IMR-90 (cell line): ENCODE measurements at regions not wholly inside any gene's neighbourhood (a gene's known extent, or its start where the extent isn't known, plus 50 kb on each side); places are given as distances from the start of the nearest gene placed in this dataset.

Source experiments
- ATAC-seq: fragments of 200-7000 bp; cut with Tn5 transposase; 2 replicates; pipeline ENCODE4 v1.9.1; 2020; ENCODE audit warnings: low read depth, mild to moderate bottlenecking, moderate library complexity
- BruUV-seq: library from RNA; stranded (reverse); fragments of 400-500 nt; replicated peaks from 2 replicates; lab custom pipeline; 2021; lab: Mats Ljungman, UMichigan
- CTCF ChIA-PET: fragments of 300-600 bp; formaldehyde crosslinking; extraction: SDS; loops from one replicate; lab custom pipeline; 2021; ENCODE audit warnings: antibody characterized with exemption; lab: Yijun Ruan, JAX
- POLR2A ChIA-PET: fragments of 300-600 bp; sonication (Branson Sonifier 250); formaldehyde crosslinking; loops from one replicate; lab custom pipeline; 2022; ENCODE audit warnings: antibody characterized with exemption; ENCODE audit not compliant: unreplicated experiment; lab: Charles Lee
- DNase-seq: peaks from one replicate; pipeline ENCODE4 v3.0.0; 2013
- H2AFZ ChIP-seq: replicated peaks from 2 replicates; pipeline ENCODE3; 2013; ENCODE audit warnings: low read length, mild to moderate bottlenecking; ENCODE audit not compliant: poor library complexity
- H2AK5ac ChIP-seq: 2 replicates; pipeline ENCODE4 v1.6.1; 2013; ENCODE audit warnings: low read depth, low read length, inconsistent platforms
- H2AK9ac ChIP-seq: replicated peaks from 2 replicates; pipeline ENCODE3; 2013; ENCODE audit warnings: mild to moderate bottlenecking, low read depth, low read length, moderate library complexity; ENCODE audit not compliant: poor library complexity
- H2BK120ac ChIP-seq: 2 replicates; pipeline ENCODE4 v1.6.1; 2013; ENCODE audit warnings: low read depth, low read length, inconsistent platforms
- H2BK15ac ChIP-seq: 3 replicates; pipeline ENCODE4 v1.6.1; 2013; ENCODE audit warnings: low read depth, low read length, inconsistent platforms
- H2BK20ac ChIP-seq: 2 replicates; pipeline ENCODE4 v1.6.1; 2013; ENCODE audit warnings: low read depth, mild to moderate bottlenecking, inconsistent platforms, low read length, moderate library complexity
- H2BK5ac ChIP-seq: 2 replicates; pipeline ENCODE4 v1.6.1; 2013; ENCODE audit warnings: mild to moderate bottlenecking, low read depth, low read length, inconsistent platforms; ENCODE audit not compliant: poor library complexity, severe bottlenecking
- H3K14ac ChIP-seq: replicated peaks from 2 replicates; pipeline ENCODE4 v1.6.1; 2013; ENCODE audit warnings: low read depth, low read length, inconsistent platforms
- H3K18ac ChIP-seq: 2 replicates; pipeline ENCODE4 v1.6.1; 2013; ENCODE audit warnings: low read depth, low read length, control low read depth
- H3K23ac ChIP-seq: 2 replicates; pipeline ENCODE4 v1.6.1; 2013; ENCODE audit warnings: low read depth, low read length, inconsistent platforms
- H3K27ac ChIP-seq: 2 replicates; pipeline ENCODE4 v1.5.1; 2013; ENCODE audit warnings: mild to moderate bottlenecking, control low read depth, low read length; ENCODE audit not compliant: insufficient read depth
- H3K27me3 ChIP-seq: 2 replicates; pipeline ENCODE4 v1.6.1; 2013; ENCODE audit warnings: low read length; ENCODE audit not compliant: control insufficient read depth, insufficient read depth
- H3K36me3 ChIP-seq: 2 replicates; pipeline ENCODE4 v1.6.1; 2013; ENCODE audit warnings: low read length, mixed read lengths; ENCODE audit not compliant: control insufficient read depth, insufficient read depth
- H3K4ac ChIP-seq: 2 replicates; pipeline ENCODE4 v1.6.1; 2013; ENCODE audit warnings: low read depth, low read length, inconsistent platforms
- H3K4me1 ChIP-seq: 2 replicates; pipeline ENCODE4 v1.6.1; 2013; ENCODE audit warnings: low read length, mixed read lengths; ENCODE audit not compliant: control insufficient read depth, insufficient read depth
- H3K4me2 ChIP-seq: 2 replicates; pipeline ENCODE4 v1.6.1; 2013; ENCODE audit warnings: low read depth, mild to moderate bottlenecking, control low read depth, low read length, moderate library complexity
- H3K4me3 ChIP-seq: 2 replicates; pipeline ENCODE4 v1.5.1; 2013; ENCODE audit warnings: low read depth, mild to moderate bottlenecking, control low read depth, low read length, moderate library complexity; ENCODE audit not compliant: insufficient read depth
- H3K56ac ChIP-seq: 2 replicates; pipeline ENCODE4 v1.6.1; 2013; ENCODE audit warnings: low read length, inconsistent platforms; ENCODE audit not compliant: insufficient read depth; ENCODE audit errors: extremely low read depth
- H3K79me1 ChIP-seq, 2 experiments: 2 replicates each; pipeline ENCODE4 v1.6.1; 2013; ENCODE audit warnings: low read length in 2 of 2, inconsistent platforms in 1 of 2, low read depth in 1 of 2
- H3K9ac ChIP-seq: 2 replicates; pipeline ENCODE4 v1.6.1; 2013; ENCODE audit warnings: low read depth, low read length, control low read depth
- H3K9me1 ChIP-seq: 2 replicates; pipeline ENCODE4 v1.6.1; 2013; ENCODE audit warnings: low read length, inconsistent platforms; ENCODE audit not compliant: insufficient read depth
- H3K9me3 ChIP-seq: 2 replicates; pipeline ENCODE4 v1.6.1; 2013; ENCODE audit warnings: low read length; ENCODE audit not compliant: control insufficient read depth, insufficient read depth
- H4K20me1 ChIP-seq: 2 replicates; pipeline ENCODE4 v1.6.1; 2013; ENCODE audit warnings: low read length, inconsistent platforms; ENCODE audit not compliant: insufficient read depth
- H4K5ac ChIP-seq: 2 replicates; pipeline ENCODE4 v1.6.1; 2013; ENCODE audit warnings: mild to moderate bottlenecking, low read depth, low read length, control low read depth
- H4K8ac ChIP-seq, 2 experiments: 2 replicates each; pipeline ENCODE4 v1.6.1; 2013; ENCODE audit warnings: low read depth in 2 of 2, low read length in 2 of 2, control low read depth in 1 of 2, inconsistent platforms in 1 of 2
- H4K91ac ChIP-seq: 2 replicates; pipeline ENCODE4 v1.6.1; 2013; ENCODE audit warnings: low read depth, low read length, inconsistent platforms; ENCODE audit not compliant: insufficient read depth
- BHLHE40 ChIP-seq: fragments of 150-350 bp; IDR thresholded peaks from 2 replicates; pipeline ENCODE4 v1.6.1; 2016; ENCODE audit warnings: mild to moderate bottlenecking, low read depth, low read length
- CEBPB ChIP-seq: IDR thresholded peaks from 2 replicates; pipeline ENCODE4 v1.6.1; 2012; ENCODE audit warnings: low read depth, low read length, improper control_type of control experiment
- CHD1 ChIP-seq: IDR thresholded peaks from 2 replicates; pipeline ENCODE4 v1.6.1; 2012; ENCODE audit warnings: low read depth, low read length, improper control_type of control experiment
- CTCF ChIP-seq: conservative IDR thresholded peaks from 2 replicates; pipeline ENCODE4 v1.5.1; 2012; ENCODE audit warnings: mild to moderate bottlenecking, low read depth, low read length, improper control_type of control experiment
- FOS ChIP-seq: fragments of 150-350 bp; IDR thresholded peaks from 2 replicates; pipeline ENCODE4 v1.6.1; 2016; ENCODE audit warnings: low read depth, low read length
- MAFK ChIP-seq: IDR thresholded peaks from 2 replicates; pipeline ENCODE4 v1.6.1; 2012; ENCODE audit warnings: low read depth, low read length, improper control_type of control experiment
- MXI1 ChIP-seq: IDR thresholded peaks from 2 replicates; pipeline ENCODE4 v1.6.1; 2012; ENCODE audit warnings: low read depth, mild to moderate bottlenecking, low read length, moderate library complexity, borderline replicate concordance
- NFE2L2 ChIP-seq: fragments of 150-350 bp; IDR thresholded peaks from 2 replicates; pipeline ENCODE4 v1.6.1; 2016; ENCODE audit warnings: low read depth, mild to moderate bottlenecking, low read length
- POLR2A ChIP-seq: IDR thresholded peaks from 2 replicates; pipeline ENCODE4 v1.6.1; 2012; ENCODE audit warnings: mild to moderate bottlenecking, low read depth, low read length
- RAD21 ChIP-seq: IDR thresholded peaks from 2 replicates; pipeline ENCODE4 v1.6.1; 2012; ENCODE audit warnings: low read length, improper control_type of control experiment
- RCOR1 ChIP-seq: IDR thresholded peaks from 2 replicates; pipeline ENCODE4 v1.6.1; 2012; ENCODE audit warnings: mild to moderate bottlenecking, low read length, improper control_type of control experiment; ENCODE audit not compliant: insufficient replicate concordance
- RFX5 ChIP-seq: IDR thresholded peaks from 2 replicates; pipeline ENCODE4 v1.8.0; 2012; ENCODE audit warnings: low read depth, mild to moderate bottlenecking, low read length, moderate library complexity
- SMC3 ChIP-seq: fragments of 150-350 bp; IDR thresholded peaks from 2 replicates; pipeline ENCODE4 v1.6.1; 2016; ENCODE audit warnings: low read depth, mild to moderate bottlenecking, antibody characterized with exemption, low read length, moderate library complexity
- WGBS, 2 experiments: methylation state at CpG; one replicate each; pipeline versions ENCODE4 v1.1.5 to v1.1.7; 2013; ENCODE audit warnings: missing lambda C conversion rate in 2 of 2; ENCODE audit not compliant: insufficient read length in 1 of 2; ENCODE audit errors: extremely low coverage in 2 of 2; 5-methylcytosine and 5-hydroxymethylcytosine counted together
- dilution Hi-C: fragments of 300-500 bp; cut with HindIII; formaldehyde crosslinking; loops from one replicate; pipeline ENCODE4 v1.14.3; 2018; ENCODE audit warnings: low sequenced_read_pairs; ENCODE audit not compliant: unreplicated experiment
- in situ Hi-C: fragments of 300-500 bp; cut with MboI; formaldehyde crosslinking; loops from 3 replicates; pipeline ENCODE4 v1.14.3; 2019; ENCODE audit warnings: low sequenced_read_pairs, inconsistent platforms, mixed read lengths
- intact Hi-C: fragments of 100-400 bp; cut with micrococcal nuclease; formaldehyde crosslinking; loops from 2 replicates; pipeline ENCODE4 v1.10.0; 2022
- TF ChIP-seq, protein P1 (sequence below): fragments of 150-350 bp; IDR thresholded peaks from 2 replicates; pipeline ENCODE4 v1.6.1; 2017; ENCODE audit warnings: mild to moderate bottlenecking, antibody characterized with exemption, low read length, low read depth

GRCh38 chrX:13511241-13511943 lies 58.0 kb upstream of the EGFL6 start:
- H3K79me1 ChIP-seq: no peaks in the 10 kb centered on the region
- ChIA-PET CTCF (interaction anchor here (0.6 to 1.0 kb wide), 2 partner anchors 135 to 1843 kb away, joined by 3 to 7 read pairs; no protein-coding TSS in a partner anchor), POLR2A (no interaction called here)
- H2AK9ac ChIP-seq: no peak overlapping the region
- no peak overlapping the region for H3K27ac ChIP-seq
- ATAC-seq (no peak), DNase-seq (no peak)
- BruUV-seq: no TSS peak
- no peak overlapping the region for H3K4ac ChIP-seq
- H3K4me2 ChIP-seq: no peak overlapping the region
- no peak overlapping the region for H2AFZ ChIP-seq
- no peaks in the 10 kb centered on the region for H3K9me3 ChIP-seq
- H2AK5ac ChIP-seq: no peak overlapping the region
- H2BK120ac ChIP-seq: no peak overlapping the region
- in situ Hi-C loops (loop anchor here (10.0 to 25.0 kb wide), 2 partner anchors 126 to 233 kb away; no protein-coding TSS in a partner anchor), intact Hi-C loops (no loop called here), dilution Hi-C loops (no loop called here)
- no peak overlapping the region for H4K8ac ChIP-seq
- H3K56ac ChIP-seq: no peak overlapping the region
- no peak overlapping the region for H4K5ac ChIP-seq
- H3K9ac ChIP-seq: no peak overlapping the region
- peaks cover 10% of the 10 kb centered on the region for H3K27me3 ChIP-seq
- no peak overlapping the region for H2BK15ac ChIP-seq
- no CpG with 5 or more reads among the region's 1 CpG for WGBS, 2 experiments
- H2BK5ac ChIP-seq: no peak overlapping the region
- no peak overlapping the region for H3K18ac ChIP-seq
- H2BK20ac ChIP-seq: no peak overlapping the region
- no peaks in the 10 kb centered on the region for H4K20me1 ChIP-seq
- no peak overlapping the region for H3K14ac ChIP-seq
- no peaks in the 10 kb centered on the region for H3K4me1 ChIP-seq
- TF ChIP-seq BHLHE40 (no peak), CEBPB (no peak), RAD21 (no peak), MXI1 (no peak), POLR2A (no peak), RCOR1 (no peak), MAFK (no peak), CTCF (no peak), FOS (no peak), NFE2L2 (no peak), SMC3 (no peak), CHD1 (no peak), RFX5 (no peak)
- TF ChIP-seq, protein P1, sequence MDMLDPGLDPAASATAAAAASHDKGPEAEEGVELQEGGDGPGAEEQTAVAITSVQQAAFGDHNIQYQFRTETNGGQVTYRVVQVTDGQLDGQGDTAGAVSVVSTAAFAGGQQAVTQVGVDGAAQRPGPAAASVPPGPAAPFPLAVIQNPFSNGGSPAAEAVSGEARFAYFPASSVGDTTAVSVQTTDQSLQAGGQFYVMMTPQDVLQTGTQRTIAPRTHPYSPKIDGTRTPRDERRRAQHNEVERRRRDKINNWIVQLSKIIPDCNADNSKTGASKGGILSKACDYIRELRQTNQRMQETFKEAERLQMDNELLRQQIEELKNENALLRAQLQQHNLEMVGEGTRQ: no peak
- no peak overlapping the region for H3K4me3 ChIP-seq
- no peak overlapping the region for H4K91ac ChIP-seq
- H3K23ac ChIP-seq: no peak overlapping the region
- H3K36me3 ChIP-seq: no peaks in the 10 kb centered on the region
- H3K9me1 ChIP-seq: no peaks in the 10 kb centered on the region
